HFF-Myc (cell line): ENCODE measurements at regions not wholly inside any gene's neighbourhood (a gene's known extent, or its start where the extent isn't known, plus 50 kb on each side); places are given as distances from the start of the nearest gene placed in this dataset.
"Not testable (repeated sequence)": the region's sequence is repeated elsewhere in the genome, so short reads cannot be mapped to it uniquely, and the experiment has no call there.

Source experiments
- DNase-seq: peaks from one replicate; pipeline ENCODE4 v3.0.0-alpha.2; 2011; ENCODE audit warnings: low read depth; ENCODE audit errors: extremely low read depth
- H3K4me3 ChIP-seq: replicated peaks from 2 replicates; pipeline ENCODE4 v1.5.1; 2011; ENCODE audit warnings: low read depth, mild to moderate bottlenecking, control low read depth, low read length
- CTCF ChIP-seq: IDR thresholded peaks from 2 replicates; pipeline ENCODE4 v1.5.1; 2012; ENCODE audit warnings: mild to moderate bottlenecking, low read depth, low read length, control low read depth; ENCODE audit errors: missing control alignments

- H3K4me3 ChIP-seq: no peak overlapping the region
- DNase-seq: peak; percentile 49
- TF ChIP-seq CTCF: no peak
Measured at GRCh38 chr4:118557298-118557851, 127.8 kb upstream of the METTL14 start.

GRCh38 chr4:118558188-118558587 lies 127.0 kb upstream of the METTL14 start:
- not testable (repeated sequence) for H3K4me3 ChIP-seq, DNase-seq

- H3K4me3 ChIP-seq, DNase-seq: not testable (repeated sequence)
Measured at GRCh38 chr4:118561559-118561958, 123.6 kb upstream of the METTL14 start.

DNA sequence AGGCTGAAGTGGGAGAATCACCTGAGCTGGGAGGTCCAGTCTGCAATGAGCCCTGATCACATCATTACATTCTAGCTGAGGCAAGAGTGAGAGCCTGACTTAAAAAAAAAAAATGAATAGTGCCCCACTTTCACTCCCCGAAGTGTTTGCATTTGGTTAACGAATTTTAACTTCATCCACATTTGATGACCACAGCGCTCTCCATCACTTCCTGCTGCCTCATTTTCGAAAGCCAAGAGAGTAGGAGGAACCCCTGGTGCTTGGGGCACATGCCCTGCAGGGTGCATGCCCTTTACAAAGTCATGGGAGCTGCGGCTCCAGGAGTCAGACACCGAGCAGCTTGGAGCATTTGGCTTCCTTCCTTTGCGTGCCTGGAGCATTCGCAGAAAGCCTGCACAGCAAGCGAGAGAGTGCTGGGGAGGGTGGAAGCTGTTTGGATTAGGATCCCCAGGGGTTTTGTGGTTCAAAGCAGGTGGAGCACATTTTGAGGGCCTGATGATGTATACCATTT lies 119.1 kb upstream of the METTL14 start:
- not testable (repeated sequence) for DNase-seq, H3K4me3 ChIP-seq

DNA sequence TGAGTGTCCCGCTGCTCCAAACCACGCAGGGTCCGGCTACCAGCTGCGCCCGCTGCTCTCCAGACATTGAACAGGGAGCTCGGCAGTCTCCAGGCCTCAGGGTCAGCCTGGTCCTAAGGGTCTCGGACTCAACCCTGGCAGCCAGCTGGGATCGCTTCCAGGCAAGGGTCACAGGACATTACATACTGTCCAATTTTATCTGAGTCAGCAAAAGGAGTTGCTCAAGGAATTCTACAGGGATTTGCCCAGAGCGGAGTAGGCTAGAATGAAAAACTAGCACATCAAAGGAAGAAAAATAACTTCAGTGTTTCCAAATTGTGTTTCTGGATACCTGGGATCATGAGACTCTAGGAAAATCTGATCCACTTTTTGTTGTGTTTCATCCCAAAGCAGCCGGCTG lies 112.2 kb upstream of the METTL14 start:
- not testable (repeated sequence) for DNase-seq, H3K4me3 ChIP-seq

DNA sequence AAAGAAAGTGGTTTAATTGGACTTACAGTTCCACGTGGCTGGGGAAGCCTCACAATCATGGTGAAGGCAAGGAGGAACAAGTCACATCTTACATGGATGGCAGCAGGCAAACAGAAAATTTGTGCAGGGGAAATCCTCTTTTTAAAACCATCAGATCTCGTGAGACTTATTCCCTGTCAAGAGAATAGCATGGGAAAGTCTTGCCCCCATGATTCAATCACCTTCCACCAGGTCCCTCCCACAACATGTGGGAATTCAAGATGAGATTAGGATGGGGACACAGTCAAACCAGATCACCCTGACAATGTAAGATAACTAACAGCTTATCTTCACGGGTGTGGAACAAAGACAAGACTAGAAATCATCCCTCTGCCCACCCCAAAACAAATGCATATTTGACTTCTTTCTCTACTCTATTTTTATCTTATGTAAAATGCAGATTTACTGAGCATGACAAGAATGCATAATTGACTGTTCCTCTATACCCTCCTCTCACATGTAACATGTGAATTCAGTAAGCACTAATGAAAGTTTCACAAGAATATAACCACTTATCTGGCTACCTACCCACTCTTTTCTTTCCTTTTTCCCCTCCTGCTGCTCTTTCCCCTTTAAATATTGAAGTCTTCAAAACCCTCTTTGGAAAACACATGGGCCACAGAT lies 110.8 kb upstream of the METTL14 start:
- DNase-seq, H3K4me3 ChIP-seq: not testable (repeated sequence)

DNA sequence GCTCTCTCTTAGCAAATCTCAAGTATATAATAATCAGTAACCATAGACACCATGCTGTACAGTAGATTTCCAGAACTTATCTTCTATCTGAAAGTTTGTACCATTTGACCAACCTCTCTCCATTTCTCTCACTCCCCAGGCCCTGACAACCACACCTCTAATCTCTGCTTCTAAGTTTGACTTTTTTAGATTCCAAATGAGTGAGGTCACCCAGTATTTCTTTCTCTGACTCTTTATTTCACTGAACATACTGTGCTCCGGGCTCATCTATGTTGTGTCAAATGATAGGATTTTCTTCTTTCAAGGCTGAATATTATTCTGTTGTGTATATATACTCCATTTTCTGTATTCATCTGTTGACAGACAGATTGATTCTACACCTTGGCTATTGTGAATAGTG lies 110.1 kb upstream of the METTL14 start:
- DNase-seq: not testable (repeated sequence)

GRCh38 chr4:118575726-118576125 lies 109.5 kb upstream of the METTL14 start:
- not testable (repeated sequence) for DNase-seq, H3K4me3 ChIP-seq

More for the DNA sequence above, 110.1 kb upstream of the METTL14 start:
- not testable (repeated sequence) for H3K4me3 ChIP-seq

DNA sequence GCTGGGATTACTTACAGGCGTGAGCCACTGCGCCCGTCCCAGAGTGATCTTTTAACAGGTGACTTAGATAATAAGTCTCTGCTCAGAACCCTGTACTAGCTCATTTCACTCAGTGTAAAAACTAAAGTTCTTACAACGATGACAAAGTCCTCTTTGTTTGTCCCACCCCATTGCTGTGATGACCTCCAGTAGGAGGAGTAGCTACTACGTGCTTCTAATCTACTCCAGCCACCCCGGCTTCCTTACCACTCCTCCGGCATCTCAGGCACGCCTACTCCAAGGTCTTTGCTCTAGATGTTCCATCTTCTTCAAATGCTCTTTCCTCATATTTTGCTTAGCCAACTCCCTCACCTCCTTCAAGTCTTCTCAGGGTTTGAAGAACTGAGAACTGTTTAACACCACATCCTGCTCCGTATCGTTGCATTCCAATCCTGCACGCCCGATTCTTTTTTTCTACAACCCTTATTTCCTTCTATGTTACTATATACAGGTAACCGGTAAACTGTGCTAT lies 108.4 kb upstream of the METTL14 start:
- not testable (repeated sequence) for H3K4me3 ChIP-seq, DNase-seq

GRCh38 chr4:118585015-118585414 lies 100.2 kb upstream of the METTL14 start:
- DNase-seq: no peak
- no peak overlapping the region for H3K4me3 ChIP-seq
- no peak for TF ChIP-seq CTCF

GRCh38 chr4:118586357-118586790 lies 98.8 kb upstream of the METTL14 start:
- H3K4me3 ChIP-seq: no peak overlapping the region
- no peak for DNase-seq
- TF ChIP-seq CTCF: no peak
